CD14-positive monocyte (primary cell): ENCODE measurements at regions not wholly inside any gene's neighbourhood (a gene's known extent, or its start where the extent isn't known, plus 50 kb on each side); places are given as distances from the start of the nearest gene placed in this dataset.

ENCODE experiments used
- DNase-seq, 3 donors: peaks; one replicate each; pipeline ENCODE4 v3.0.0-alpha.2; 2011 to 2022
- H2AFZ ChIP-seq: 2 replicates; pipeline ENCODE4 v1.6.0; 2012; ENCODE audit warnings: mild to moderate bottlenecking, low read depth, low read length, inconsistent platforms; ENCODE audit not compliant: insufficient read depth, poor library complexity, severe bottlenecking
- H3K27ac ChIP-seq, 2 donors: 1 replicate in 1 of 2; 2 replicates in 1 of 2; pipeline ENCODE4 v1.5.1; 2012 to 2013; ENCODE audit warnings: low read length in 2 of 2, control low read depth in 1 of 2, inconsistent platforms in 1 of 2, low read depth in 1 of 2, mild to moderate bottlenecking in 1 of 2
- H3K27me3 ChIP-seq, 2 donors: one replicate each; pipeline versions ENCODE4 v1.6.0 to v1.6.1; 2011 to 2013; ENCODE audit warnings: low read length in 2 of 2; ENCODE audit not compliant: control insufficient read depth in 2 of 2, insufficient read depth in 2 of 2
- H3K36me3 ChIP-seq, 2 donors: replicated peaks in 1 of 2; 1 replicate in 1 of 2; 2 replicates in 1 of 2; pipeline versions ENCODE4 v1.5.1 to v1.6.1; 2012 to 2013; ENCODE audit warnings: low read length in 2 of 2, control low read depth in 1 of 2, inconsistent platforms in 1 of 2, mild to moderate bottlenecking in 1 of 2; ENCODE audit not compliant: insufficient read depth in 2 of 2, control insufficient read depth in 1 of 2
- H3K4me1 ChIP-seq, 2 donors: 1 replicate in 1 of 2; 2 replicates in 1 of 2; pipeline versions ENCODE4 v1.5.1 to v1.6.1; 2012 to 2013; ENCODE audit warnings: low read length in 2 of 2, control low read depth in 1 of 2, inconsistent platforms in 1 of 2, mild to moderate bottlenecking in 1 of 2, moderate library complexity in 1 of 2; ENCODE audit not compliant: insufficient read depth in 2 of 2, control insufficient read depth in 1 of 2
- H3K4me2 ChIP-seq: replicated peaks from 2 replicates; pipeline ENCODE3; 2012; ENCODE audit warnings: low read length, moderate library complexity, mild to moderate bottlenecking; ENCODE audit not compliant: poor library complexity, severe bottlenecking; ENCODE audit errors: extremely low read depth
- H3K4me3 ChIP-seq, 3 experiments: fragments of 200-600 bp in 1 of 3; sonication (generic) in 1 of 3; replicated peaks in 1 of 3; 1 replicate in 2 of 3; 2 replicates in 1 of 3; pipeline ENCODE4 v1.5.1; 2011 to 2013; ENCODE audit warnings: low read length in 3 of 3, mild to moderate bottlenecking in 3 of 3, control low read depth in 2 of 3, low read depth in 2 of 3, inconsistent platforms in 1 of 3, moderate library complexity in 1 of 3
- H3K79me2 ChIP-seq: 2 replicates; pipeline ENCODE4 v1.6.0; 2012; ENCODE audit warnings: mild to moderate bottlenecking, control low read depth, inconsistent platforms, low read length, moderate library complexity; ENCODE audit not compliant: insufficient read depth
- H3K9ac ChIP-seq: 2 replicates; pipeline ENCODE4 v1.6.0; 2017; ENCODE audit warnings: low read length, mild to moderate bottlenecking; ENCODE audit not compliant: insufficient read depth, poor library complexity, severe bottlenecking
- H3K9me3 ChIP-seq, 2 donors: replicated peaks in 1 of 2; 1 replicate in 1 of 2; 2 replicates in 1 of 2; pipeline versions ENCODE4 v1.5.1 to v1.6.1; 2012 to 2013; ENCODE audit warnings: low read length in 2 of 2, control low read depth in 1 of 2; ENCODE audit not compliant: control insufficient read depth in 1 of 2, insufficient read depth in 1 of 2
- H4K20me1 ChIP-seq: 2 replicates; pipeline ENCODE4 v1.6.0; 2012; ENCODE audit warnings: mild to moderate bottlenecking, low read length, control low read depth, moderate library complexity; ENCODE audit not compliant: insufficient read depth
- H3K27ac Mint-ChIP-seq, 7 donors: one replicate each; pipeline ENCODE4 v1.8.0; 2020; ENCODE audit warnings: mild to moderate bottlenecking in 7 of 7, mixed read lengths in 7 of 7, moderate library complexity in 6 of 7, inconsistent platforms in 2 of 7
- H3K27me3 Mint-ChIP-seq, 3 donors: one replicate each; pipeline ENCODE4 v1.8.0; 2021 to 2022; ENCODE audit warnings: low read depth in 3 of 3, mild to moderate bottlenecking in 3 of 3, mixed read lengths in 3 of 3, moderate library complexity in 3 of 3, inconsistent platforms in 1 of 3
- H3K36me3 Mint-ChIP-seq, 2 donors: one replicate each; pipeline ENCODE4 v1.8.0; 2020; ENCODE audit warnings: mixed read lengths in 2 of 2, inconsistent platforms in 1 of 2, mild to moderate bottlenecking in 1 of 2
- H3K4me1 Mint-ChIP-seq: one replicate; pipeline ENCODE4 v1.8.0; 2020; ENCODE audit warnings: mild to moderate bottlenecking, mixed read lengths
- H3K4me3 Mint-ChIP-seq, 2 donors: one replicate each; pipeline ENCODE4 v1.8.0; 2020; ENCODE audit warnings: mild to moderate bottlenecking in 2 of 2, mixed read lengths in 2 of 2, moderate library complexity in 1 of 2
- H3K9me3 Mint-ChIP-seq, 7 donors: one replicate each; pipeline ENCODE4 v1.8.0; 2020 to 2022; ENCODE audit warnings: mixed read lengths in 7 of 7, mild to moderate bottlenecking in 6 of 7, moderate library complexity in 6 of 7, inconsistent platforms in 2 of 7
- CTCF ChIP-seq: fragments of 200-600 bp; IDR thresholded peaks from one replicate; pipeline ENCODE4 v1.8.0; 2022; ENCODE audit warnings: antibody characterized with exemption, mild to moderate bottlenecking
- WGBS: methylation state at CpG from one replicate; pipeline ENCODE4 v1.1.5; 2013; ENCODE audit warnings: missing lambda C conversion rate; ENCODE audit not compliant: insufficient coverage; 5-methylcytosine and 5-hydroxymethylcytosine counted together
- intact Hi-C, 2 donors: fragments of 100-400 bp; cut with micrococcal nuclease; formaldehyde crosslinking; loops; one replicate each; pipeline versions ENCODE4 v1.15.0 to v1.15.1; 2023

DNA sequence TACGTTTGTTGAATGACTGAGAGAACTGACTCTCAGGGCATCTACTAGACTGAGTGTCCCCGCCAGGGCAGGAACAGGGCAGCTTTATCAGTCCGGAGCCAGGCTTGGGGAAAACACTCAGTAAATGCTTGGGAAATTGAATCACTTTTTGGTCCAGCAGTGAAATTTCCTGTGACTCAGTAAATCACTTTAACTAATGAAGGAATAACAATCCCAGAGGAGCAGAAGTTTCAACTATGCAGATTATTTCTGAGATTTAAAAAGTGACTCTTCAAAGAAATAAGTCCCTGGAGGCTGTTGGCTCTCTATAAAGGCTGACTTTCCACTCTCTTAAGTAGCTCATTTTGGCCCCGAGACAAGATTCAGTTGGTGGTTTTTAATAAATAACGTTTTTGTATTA is 101.8 kb downstream of the FOXL1 start:
- TF ChIP-seq CTCF: no peak
- Histone ChIP-seq H3K36me3 (no peaks in the 10 kb centered on the region), H3K4me1 (no peaks in the 10 kb centered on the region), H3K9ac (no peak overlapping the region), H3K4me3 (no peak overlapping the region), H3K9me3 (no peaks in the 10 kb centered on the region), H4K20me1 (no peaks in the 10 kb centered on the region), H3K4me2 (no peak overlapping the region), H2AFZ (no peak overlapping the region), H3K79me2 (no peaks in the 10 kb centered on the region), H3K27me3 (no peaks in the 10 kb centered on the region), H3K27ac (no peak overlapping the region)
- Mint-ChIP-seq H3K9me3 (peaks cover 1 to 12% (median 3%) of the 10 kb centered on the region in 7 donors), H3K4me3 (peak overlapping the region in 1 of 2 donors; percentile 26), H3K36me3 (no peaks in the 10 kb centered on the region), H3K4me1 (no peaks in the 10 kb centered on the region), H3K27ac (no peak overlapping the region), H3K27me3 (peaks cover 9 to 24% (median 15%) of the 10 kb centered on the region in 3 donors)
- intact Hi-C loops: no loop called here
- no peak for DNase-seq
- WGBS: 50% methylated on average over 2 of the region's 5 CpGs

- intact Hi-C loops: no loop called here
- no peak overlapping the region for H3K4me3 Mint-ChIP-seq
- H3K36me3 ChIP-seq: no peaks in the 10 kb centered on the region
- no peak for DNase-seq
- H3K9me3 ChIP-seq: no peaks in the 10 kb centered on the region
- no peak overlapping the region for H2AFZ ChIP-seq
- H3K79me2 ChIP-seq: no peaks in the 10 kb centered on the region
- no peak overlapping the region for H3K27ac Mint-ChIP-seq
- 77% methylated on average over 7 of the region's 8 CpGs for WGBS
- H3K27ac ChIP-seq: no peak overlapping the region
- H3K36me3 Mint-ChIP-seq: no peaks in the 10 kb centered on the region
- no peaks in the 10 kb centered on the region for H3K4me1 ChIP-seq
- H3K4me1 Mint-ChIP-seq: no peaks in the 10 kb centered on the region
- no peak overlapping the region for H3K4me2 ChIP-seq
- no peak for TF ChIP-seq CTCF
- H3K9ac ChIP-seq: no peak overlapping the region
- H3K27me3 ChIP-seq: no peaks in the 10 kb centered on the region
- peaks cover 9 to 24% (median 15%) of the 10 kb centered on the region in 3 donors for H3K27me3 Mint-ChIP-seq
- no peaks in the 10 kb centered on the region for H4K20me1 ChIP-seq
- no peak overlapping the region for H3K4me3 ChIP-seq
- peaks cover 1 to 12% (median 3%) of the 10 kb centered on the region in 7 donors for H3K9me3 Mint-ChIP-seq
These were observed 102.3 kb downstream of the FOXL1 start for GRCh38 chr16:86680661-86681030.
